Dedifferentiated amniotic fluid mesenchymal stem cell (primary cell): ENCODE measurements at regions not wholly inside any gene's neighbourhood (a gene's known extent, or its start where the extent isn't known, plus 50 kb on each side); places are given as distances from the start of the nearest gene placed in this dataset.

Experiments
- DNase-seq: peaks from one replicate; pipeline ENCODE4 v3.0.0-alpha.2; 2016; ENCODE audit errors: extremely low spot score

GRCh38 chr18:77657651-77658298, 408.1 kb downstream of the GALR1 start:
- DNase-seq: no peak

- DNase-seq: no peak
Observed at GRCh38 chr18:77658299-77658662, 408.6 kb downstream of the GALR1 start.

- DNase-seq: no peak
Observed at GRCh38 chr18:77658751-77659448, 409.3 kb downstream of the GALR1 start.

- no peak for DNase-seq
Observed at GRCh38 chr18:77666613-77667012, 417.0 kb downstream of the GALR1 start.

GRCh38 chr18:77668219-77668618, 418.6 kb downstream of the GALR1 start:
- no peak for DNase-seq

GRCh38 chr18:77669331-77669730, 419.7 kb downstream of the GALR1 start:
- no peak for DNase-seq

- no peak for DNase-seq
Observed at GRCh38 chr18:77671456-77672167, 422.0 kb downstream of the GALR1 start.

- DNase-seq: no peak
Observed at GRCh38 chr18:77676910-77677309, 427.3 kb downstream of the GALR1 start.

GRCh38 chr18:77677536-77677935, 427.9 kb downstream of the GALR1 start:
- DNase-seq: no peak

GRCh38 chr18:77679869-77680268, 430.2 kb downstream of the GALR1 start:
- DNase-seq: no peak

GRCh38 chr18:77700051-77700450, 450.4 kb downstream of the GALR1 start:
- no peak for DNase-seq

- DNase-seq: no peak
Observed at GRCh38 chr18:77701977-77702376, 452.3 kb downstream of the GALR1 start.

- DNase-seq: no peak
Observed at GRCh38 chr18:77702686-77703085, 453.0 kb downstream of the GALR1 start.

GRCh38 chr18:77705301-77705700, 455.7 kb downstream of the GALR1 start:
- no peak for DNase-seq

GRCh38 chr18:77708826-77709506, 459.3 kb downstream of the GALR1 start:
- DNase-seq: no peak

GRCh38 chr18:77711096-77711495, 461.4 kb downstream of the GALR1 start:
- DNase-seq: no peak

- no peak for DNase-seq
Observed at GRCh38 chr18:77714716-77715115, 465.1 kb downstream of the GALR1 start.

- DNase-seq: no peak
Observed at GRCh38 chr18:77716282-77716681, 466.6 kb downstream of the GALR1 start.

- no peak for DNase-seq
Observed at GRCh38 chr18:77733292-77733903, 483.8 kb downstream of the GALR1 start.

- no peak for DNase-seq
Observed at GRCh38 chr18:77736842-77737241, 487.2 kb downstream of the GALR1 start.

- DNase-seq: no peak
Observed at GRCh38 chr18:77737405-77737804, 487.8 kb downstream of the GALR1 start.

GRCh38 chr18:77749089-77749488, 499.4 kb downstream of the GALR1 start:
- DNase-seq: no peak
